ENCODE measurements at regions not wholly inside any gene's neighbourhood (a gene's known extent, or its start where the extent isn't known, plus 50 kb on each side); places are given as distances from the start of the nearest gene placed in this dataset.

GRCh38 chr11:97832451-97832850 lies 1188.3 kb upstream of the CNTN5 start:
- Histone ChIP-seq H3K9me2 (ENCODE audit: insufficient read depth) (no peaks in the 10 kb centered on the region), H3F3A (replicated peaks; ENCODE audit: low read depth) (no peaks in the 10 kb centered on the region), H2AFZ (no peak overlapping the region), H3K27ac (ENCODE audit: low read depth) (no peak overlapping the region), H3K36me3 (ENCODE audit: insufficient read depth) (no peaks in the 10 kb centered on the region), H3K4me2 (no peak overlapping the region), H3K27me3 (ENCODE audit: insufficient read depth) (no peaks in the 10 kb centered on the region), H3K4me3 (no peak overlapping the region), H4K20me1 (replicated peaks; ENCODE audit: insufficient read depth) (no peaks in the 10 kb centered on the region), H3K79me2 (replicated peaks; ENCODE audit: insufficient read depth) (no peaks in the 10 kb centered on the region), H3K4me1 (ENCODE audit: insufficient read depth) (no peaks in the 10 kb centered on the region)
- peaks cover 1% of the 10 kb centered on the region for H3K27me3 Mint-ChIP-seq (ENCODE audit: insufficient read depth, low read depth, poor library complexity)
- no peak overlapping the region for H3K27ac Mint-ChIP-seq
- no peak for DNase-seq (ENCODE audit: low spot score)
- no peak overlapping the region for H3K4me3 Mint-ChIP-seq
- no peak for ATAC-seq
- H3K36me3 Mint-ChIP-seq (ENCODE audit: low read depth): no peaks in the 10 kb centered on the region
- no peaks in the 10 kb centered on the region for H3K9me3 Mint-ChIP-seq
- TF ChIP-seq POLR2AphosphoS5 (IDR thresholded peaks at IDR 0.05; ENCODE audit: low read depth): no peak
- TF ChIP-seq ZNF114 (CRISPR knock-in tag; IDR thresholded peaks at IDR 0.05): no peak
- no peak for TF ChIP-seq CTCF (conservative IDR thresholded peaks at IDR 0.05; ENCODE audit: low read depth in 2 of 2)
- H3K4me1 Mint-ChIP-seq: no peaks in the 10 kb centered on the region

- no peaks in the 10 kb centered on the region for H4K20me1 ChIP-seq (replicated peaks; ENCODE audit: insufficient read depth)
- H3F3A ChIP-seq (replicated peaks; ENCODE audit: low read depth): no peaks in the 10 kb centered on the region
- no peaks in the 10 kb centered on the region for H3K27me3 ChIP-seq (ENCODE audit: insufficient read depth)
- Mint-ChIP-seq H3K27me3 (ENCODE audit: insufficient read depth, low read depth, poor library complexity) (peaks cover 1% of the 10 kb centered on the region), H3K9me3 (no peaks in the 10 kb centered on the region), H3K4me3 (no peak overlapping the region), H3K36me3 (ENCODE audit: low read depth) (no peaks in the 10 kb centered on the region), H3K27ac (no peak overlapping the region), H3K4me1 (no peaks in the 10 kb centered on the region)
- no peak overlapping the region for H2AFZ ChIP-seq
- H3K36me3 ChIP-seq (ENCODE audit: insufficient read depth): no peaks in the 10 kb centered on the region
- ATAC-seq: no peak
- DNase-seq (ENCODE audit: low spot score): no peak
- no peak overlapping the region for H3K4me2 ChIP-seq
- H3K79me2 ChIP-seq (replicated peaks; ENCODE audit: insufficient read depth): no peaks in the 10 kb centered on the region
- H3K4me3 ChIP-seq: no peak overlapping the region
- no peaks in the 10 kb centered on the region for H3K9me2 ChIP-seq (ENCODE audit: insufficient read depth)
- no peak overlapping the region for H3K27ac ChIP-seq (ENCODE audit: low read depth)
- H3K4me1 ChIP-seq (ENCODE audit: insufficient read depth): no peaks in the 10 kb centered on the region
- no peak for TF ChIP-seq STAT1 (IDR thresholded peaks at IDR 0.05; ENCODE audit: unreplicated experiment)
- TF ChIP-seq EZH2 (IDR thresholded peaks at IDR 0.05; ENCODE audit: low read depth, unreplicated experiment): no peak
- no peak for TF ChIP-seq ETS1 (IDR thresholded peaks at IDR 0.05)
Observed at GRCh38 chr11:97833412-97833811, 1187.3 kb upstream of the CNTN5 start.

GRCh38 chr11:97844016-97844415 lies 1176.7 kb upstream of the CNTN5 start:
- Mint-ChIP-seq H3K4me1 (peaks cover 4% of the 10 kb centered on the region; the same call in 1 of the 3 replicates), H3K27ac (no peak overlapping the region), H3K27me3 (ENCODE audit: insufficient read depth, low read depth, poor library complexity) (no peaks in the 10 kb centered on the region), H3K9me3 (no peaks in the 10 kb centered on the region; the same call in 2 of the 3 replicates), H3K4me3 (no peak overlapping the region), H3K36me3 (ENCODE audit: low read depth) (no peaks in the 10 kb centered on the region)
- ATAC-seq (no peak), DNase-seq (ENCODE audit: low spot score) (no peak)
- H3K4me2 ChIP-seq: no peak overlapping the region
- no peak overlapping the region for H3K27ac ChIP-seq (ENCODE audit: low read depth)
- H3F3A ChIP-seq (replicated peaks; ENCODE audit: low read depth): no peaks in the 10 kb centered on the region
- H3K9me2 ChIP-seq (ENCODE audit: insufficient read depth): no peaks in the 10 kb centered on the region
- no peaks in the 10 kb centered on the region for H3K27me3 ChIP-seq (ENCODE audit: insufficient read depth)
- H2AFZ ChIP-seq: no peak overlapping the region
- H3K36me3 ChIP-seq (ENCODE audit: insufficient read depth): no peaks in the 10 kb centered on the region
- H4K20me1 ChIP-seq (replicated peaks; ENCODE audit: insufficient read depth): no peaks in the 10 kb centered on the region
- 0 out of 2 replicates have a peak, but pooled peaks cover 4% of the 10 kb centered on the region for H3K4me1 ChIP-seq (ENCODE audit: insufficient read depth)
- no peak overlapping the region for H3K4me3 ChIP-seq
- no peaks in the 10 kb centered on the region for H3K79me2 ChIP-seq (replicated peaks; ENCODE audit: insufficient read depth)
- TF ChIP-seq JUNB (IDR thresholded peaks at IDR 0.05; ENCODE audit: unreplicated experiment) (no peak), STAT1 (IDR thresholded peaks at IDR 0.05; ENCODE audit: unreplicated experiment) (no peak), CTCF (conservative IDR thresholded peaks at IDR 0.05; ENCODE audit: low read depth in 2 of 2) (no peak)

Data from GM23338 (cell line).